Hematopoietic multipotent progenitor cell (in vitro differentiated cells): ENCODE measurements at regions not wholly inside any gene's neighbourhood (a gene's known extent, or its start where the extent isn't known, plus 50 kb on each side); places are given as distances from the start of the nearest gene placed in this dataset.

Experiments used
- DNase-seq, 3 donors: peaks; one replicate each; pipeline ENCODE4 v3.0.0-alpha.2; 2011 to 2015; ENCODE audit warnings: low read depth in 2 of 3, low spot score in 2 of 3

GRCh38 chr2:861655-862354, 88.8 kb upstream of the SNTG2 start:
- DNase-seq: no peak

- DNase-seq: peak in 1 of 3 donors; percentile 3
Observed at GRCh38 chr2:860259-860855, 90.3 kb upstream of the SNTG2 start.

GRCh38 chr2:858646-859045, 92.0 kb upstream of the SNTG2 start:
- no peak for DNase-seq

GRCh38 chr2:857937-858336, 92.7 kb upstream of the SNTG2 start:
- DNase-seq: no peak

- no peak for DNase-seq
Observed at GRCh38 chr2:857081-857480, 93.6 kb upstream of the SNTG2 start.

GRCh38 chr2:856456-856855, 94.2 kb upstream of the SNTG2 start:
- DNase-seq: no peak

- DNase-seq: no peak
Observed at GRCh38 chr2:856041-856440, 94.6 kb upstream of the SNTG2 start.

- peak in 1 of 3 donors; percentile 5 for DNase-seq
Observed at GRCh38 chr2:855177-855576, 95.5 kb upstream of the SNTG2 start.

GRCh38 chr2:854460-854859, 96.2 kb upstream of the SNTG2 start:
- peak in 2 of 3 donors; percentile 29 to 63 for DNase-seq

- DNase-seq: no peak
Observed at GRCh38 chr2:853203-853870, 97.3 kb upstream of the SNTG2 start.

- no peak for DNase-seq
Observed at GRCh38 chr2:852168-852567, 98.5 kb upstream of the SNTG2 start.

- DNase-seq: no peak
Observed at GRCh38 chr2:851680-852079, 99.0 kb upstream of the SNTG2 start.

- DNase-seq: no peak
Observed at GRCh38 chr2:851078-851477, 99.6 kb upstream of the SNTG2 start.

GRCh38 chr2:850429-850828, 100.2 kb upstream of the SNTG2 start:
- no peak for DNase-seq

- no peak for DNase-seq
Observed at GRCh38 chr2:848099-848498, 102.5 kb upstream of the SNTG2 start.

GRCh38 chr2:847669-848068, 103.0 kb upstream of the SNTG2 start:
- no peak for DNase-seq

- no peak for DNase-seq
Observed at GRCh38 chr2:844715-845114, 105.9 kb upstream of the SNTG2 start.

GRCh38 chr2:842151-842803, 108.4 kb upstream of the SNTG2 start:
- DNase-seq: no peak

- DNase-seq: no peak
Observed at GRCh38 chr2:841036-841435, 109.6 kb upstream of the SNTG2 start.

GRCh38 chr2:834233-834632, 116.4 kb upstream of the SNTG2 start:
- no peak for DNase-seq

- peak in 1 of 3 donors; percentile 38 for DNase-seq
Observed at GRCh38 chr2:833180-833579, 117.5 kb upstream of the SNTG2 start.

- no peak for DNase-seq
Observed at GRCh38 chr2:832635-833034, 118.0 kb upstream of the SNTG2 start.
